ENCODE measurements at regions not wholly inside any gene's neighbourhood (a gene's known extent, or its start where the extent isn't known, plus 50 kb on each side); places are given as distances from the start of the nearest gene placed in this dataset.

GRCh38 chr4:12703036-12703435, 781.1 kb downstream of the RAB28 start (continued):
- no peak for TF ChIP-seq ZBTB11 (tag by site-specific recombination; conservative IDR thresholded peaks at IDR 0.05; ENCODE audit: low read depth)
- no peak for TF ChIP-seq ZNF76 (tag by site-specific recombination; IDR thresholded peaks at IDR 0.05; ENCODE audit: borderline replicate concordance, low read depth)
- no peak for TF ChIP-seq ZNF654 (tag by site-specific recombination; IDR thresholded peaks at IDR 0.05; ENCODE audit: low read depth)
- no peak for TF ChIP-seq ZNF221 (tag by site-specific recombination; IDR thresholded peaks at IDR 0.05; ENCODE audit: borderline replicate concordance)
- TF ChIP-seq PATZ1 (tag by site-specific recombination; IDR thresholded peaks at IDR 0.05): no peak
- no peak for TF ChIP-seq SCRT2 (tag by site-specific recombination; IDR thresholded peaks at IDR 0.05)
- TF ChIP-seq ZNF292 (tag by site-specific recombination; IDR thresholded peaks at IDR 0.05; ENCODE audit: borderline replicate concordance, low read depth): no peak
- TF ChIP-seq, protein P1, sequence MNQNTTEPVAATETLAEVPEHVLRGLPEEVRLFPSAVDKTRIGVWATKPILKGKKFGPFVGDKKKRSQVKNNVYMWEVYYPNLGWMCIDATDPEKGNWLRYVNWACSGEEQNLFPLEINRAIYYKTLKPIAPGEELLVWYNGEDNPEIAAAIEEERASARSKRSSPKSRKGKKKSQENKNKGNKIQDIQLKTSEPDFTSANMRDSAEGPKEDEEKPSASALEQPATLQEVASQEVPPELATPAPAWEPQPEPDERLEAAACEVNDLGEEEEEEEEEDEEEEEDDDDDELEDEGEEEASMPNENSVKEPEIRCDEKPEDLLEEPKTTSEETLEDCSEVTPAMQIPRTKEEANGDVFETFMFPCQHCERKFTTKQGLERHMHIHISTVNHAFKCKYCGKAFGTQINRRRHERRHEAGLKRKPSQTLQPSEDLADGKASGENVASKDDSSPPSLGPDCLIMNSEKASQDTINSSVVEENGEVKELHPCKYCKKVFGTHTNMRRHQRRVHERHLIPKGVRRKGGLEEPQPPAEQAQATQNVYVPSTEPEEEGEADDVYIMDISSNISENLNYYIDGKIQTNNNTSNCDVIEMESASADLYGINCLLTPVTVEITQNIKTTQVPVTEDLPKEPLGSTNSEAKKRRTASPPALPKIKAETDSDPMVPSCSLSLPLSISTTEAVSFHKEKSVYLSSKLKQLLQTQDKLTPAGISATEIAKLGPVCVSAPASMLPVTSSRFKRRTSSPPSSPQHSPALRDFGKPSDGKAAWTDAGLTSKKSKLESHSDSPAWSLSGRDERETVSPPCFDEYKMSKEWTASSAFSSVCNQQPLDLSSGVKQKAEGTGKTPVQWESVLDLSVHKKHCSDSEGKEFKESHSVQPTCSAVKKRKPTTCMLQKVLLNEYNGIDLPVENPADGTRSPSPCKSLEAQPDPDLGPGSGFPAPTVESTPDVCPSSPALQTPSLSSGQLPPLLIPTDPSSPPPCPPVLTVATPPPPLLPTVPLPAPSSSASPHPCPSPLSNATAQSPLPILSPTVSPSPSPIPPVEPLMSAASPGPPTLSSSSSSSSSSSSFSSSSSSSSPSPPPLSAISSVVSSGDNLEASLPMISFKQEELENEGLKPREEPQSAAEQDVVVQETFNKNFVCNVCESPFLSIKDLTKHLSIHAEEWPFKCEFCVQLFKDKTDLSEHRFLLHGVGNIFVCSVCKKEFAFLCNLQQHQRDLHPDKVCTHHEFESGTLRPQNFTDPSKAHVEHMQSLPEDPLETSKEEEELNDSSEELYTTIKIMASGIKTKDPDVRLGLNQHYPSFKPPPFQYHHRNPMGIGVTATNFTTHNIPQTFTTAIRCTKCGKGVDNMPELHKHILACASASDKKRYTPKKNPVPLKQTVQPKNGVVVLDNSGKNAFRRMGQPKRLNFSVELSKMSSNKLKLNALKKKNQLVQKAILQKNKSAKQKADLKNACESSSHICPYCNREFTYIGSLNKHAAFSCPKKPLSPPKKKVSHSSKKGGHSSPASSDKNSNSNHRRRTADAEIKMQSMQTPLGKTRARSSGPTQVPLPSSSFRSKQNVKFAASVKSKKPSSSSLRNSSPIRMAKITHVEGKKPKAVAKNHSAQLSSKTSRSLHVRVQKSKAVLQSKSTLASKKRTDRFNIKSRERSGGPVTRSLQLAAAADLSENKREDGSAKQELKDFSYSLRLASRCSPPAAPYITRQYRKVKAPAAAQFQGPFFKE (tag by site-specific recombination; IDR thresholded peaks at IDR 0.05; ENCODE audit: borderline replicate concordance): no peak
- no peak for TF ChIP-seq ZNF521 (tag by site-specific recombination; IDR thresholded peaks at IDR 0.05)
- no peak for TF ChIP-seq ZNF266 (tag by site-specific recombination; IDR thresholded peaks at IDR 0.05; ENCODE audit: low read depth)

DNA sequence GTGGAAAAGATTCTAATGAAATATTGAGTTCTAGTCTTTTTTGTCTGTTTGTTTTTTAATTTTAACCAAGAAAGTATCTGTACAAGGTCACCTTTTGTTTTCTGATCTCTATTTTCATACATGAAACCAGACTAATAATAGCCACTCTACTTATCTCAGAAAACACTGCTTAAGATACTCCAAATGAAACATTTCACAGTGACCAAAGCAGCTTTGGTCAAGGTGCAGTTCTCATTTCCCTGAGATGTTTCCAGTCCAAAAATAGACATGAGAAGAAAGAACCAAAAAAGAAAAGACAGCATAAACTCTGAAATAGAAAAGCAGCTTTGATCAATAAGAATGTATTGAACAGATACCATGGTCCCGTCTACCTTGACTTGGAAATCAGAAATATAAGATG, 782.8 kb downstream of the RAB28 start:
- Histone ChIP-seq H3K4me3 (ENCODE audit: low read depth, low read length) (no peak overlapping the region), H3K4me1 (ENCODE audit: control insufficient read depth, insufficient read depth, low read length) (no peaks in the 10 kb centered on the region), H3K9me3 (ENCODE audit: control insufficient read depth, insufficient read depth, low read depth, low read length) (no peaks in the 10 kb centered on the region), H3K36me3 (ENCODE audit: control insufficient read depth in 2 of 2, insufficient read depth in 1 of 2, low read length in 2 of 2) (no peaks in the 10 kb centered on the region), H3K27ac (ENCODE audit: extremely low read depth, low read depth, low read length) (no peak overlapping the region)
- POLR2A ChIA-PET: no interaction called here
- CTCF ChIA-PET: no interaction called here
- no peak for TF ChIP-seq ZNF404 (tag by site-specific recombination; IDR thresholded peaks at IDR 0.05)
- no peak for TF ChIP-seq ZNF701 (tag by site-specific recombination; IDR thresholded peaks at IDR 0.05)
- no peak for TF ChIP-seq ZNF558 (tag by site-specific recombination; IDR thresholded peaks at IDR 0.05)
- no peak for TF ChIP-seq MEIS1 (CRISPR knock-in tag; IDR thresholded peaks at IDR 0.05; ENCODE audit: borderline replicate concordance)
- TF ChIP-seq ZIC2 (tag by site-specific recombination; IDR thresholded peaks at IDR 0.05): no peak
- no peak for TF ChIP-seq ZSCAN16 (tag by site-specific recombination; IDR thresholded peaks at IDR 0.05)
- TF ChIP-seq ZNF677 (tag by site-specific recombination; IDR thresholded peaks at IDR 0.05): no peak
- no peak for TF ChIP-seq GLIS2 (tag by site-specific recombination; IDR thresholded peaks at IDR 0.05)
- no peak for TF ChIP-seq BCL11A (tag by site-specific recombination; IDR thresholded peaks at IDR 0.05; ENCODE audit: low read depth)
- TF ChIP-seq ZNF292 (tag by site-specific recombination; IDR thresholded peaks at IDR 0.05; ENCODE audit: borderline replicate concordance, low read depth): no peak
- TF ChIP-seq ZNF629 (tag by site-specific recombination; IDR thresholded peaks at IDR 0.05): no peak
